Thyroid gland (tissue), 4 donors: ENCODE measurements at regions not wholly inside any gene's neighbourhood (a gene's known extent, or its start where the extent isn't known, plus 50 kb on each side); places are given as distances from the start of the nearest gene placed in this dataset.

Experiments used
- CTCF ChIP-seq, 6 experiments: fragments of 200-600 bp in 3 of 6; fragments of 450-650 bp in 3 of 6; sonication (generic) in 3 of 6; IDR thresholded peaks; one replicate each; pipeline ENCODE4 v1.5.1; 2016 to 2019; ENCODE audit warnings: antibody characterized with exemption in 6 of 6, mild to moderate bottlenecking in 2 of 6, inconsistent platforms in 1 of 6, moderate library complexity in 1 of 6
- POLR2A ChIP-seq, 2 donors: fragments of 450-650 bp; IDR thresholded peaks; one replicate each; pipeline ENCODE4 v1.6.1; 2017; ENCODE audit warnings: antibody characterized with exemption in 2 of 2, mild to moderate bottlenecking in 2 of 2, moderate library complexity in 1 of 2

GRCh38 chr13:26816881-26817280 lies 56.3 kb upstream of the GPR12 start:
- TF ChIP-seq CTCF (IDR thresholded peaks at IDR 0.05) (no peak), POLR2A (IDR thresholded peaks at IDR 0.05) (no peak)
